G401.6 (cell line): ENCODE measurements at regions not wholly inside any gene's neighbourhood (a gene's known extent, or its start where the extent isn't known, plus 50 kb on each side); places are given as distances from the start of the nearest gene placed in this dataset.

Source experiments
- FAIRE-seq: peaks from 2 replicates; lab custom pipeline; 2012; peaks lifted over from hg19 to GRCh38; lab: Jason Lieb, UNC

DNA sequence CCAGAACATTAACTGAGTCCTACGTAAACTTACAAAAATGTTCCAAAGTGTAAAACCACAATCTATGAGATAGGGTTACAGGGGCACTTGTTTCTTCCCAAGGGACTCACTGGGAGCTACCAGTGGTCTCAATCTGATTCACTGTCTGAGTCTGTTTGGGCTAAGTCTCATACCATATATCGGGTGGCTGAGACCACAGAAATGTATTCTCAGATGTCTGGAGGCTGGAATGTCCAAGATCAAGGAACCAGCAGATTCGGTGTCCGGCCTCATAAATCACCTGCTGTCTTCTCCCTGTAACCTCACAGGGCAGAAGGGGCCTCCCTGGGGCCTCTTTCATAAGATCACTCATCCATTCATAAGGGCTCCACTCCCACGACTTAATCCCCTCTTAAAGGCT lies 616.3 kb upstream of the TMEM132C start:
- FAIRE-seq, result no peak

DNA sequence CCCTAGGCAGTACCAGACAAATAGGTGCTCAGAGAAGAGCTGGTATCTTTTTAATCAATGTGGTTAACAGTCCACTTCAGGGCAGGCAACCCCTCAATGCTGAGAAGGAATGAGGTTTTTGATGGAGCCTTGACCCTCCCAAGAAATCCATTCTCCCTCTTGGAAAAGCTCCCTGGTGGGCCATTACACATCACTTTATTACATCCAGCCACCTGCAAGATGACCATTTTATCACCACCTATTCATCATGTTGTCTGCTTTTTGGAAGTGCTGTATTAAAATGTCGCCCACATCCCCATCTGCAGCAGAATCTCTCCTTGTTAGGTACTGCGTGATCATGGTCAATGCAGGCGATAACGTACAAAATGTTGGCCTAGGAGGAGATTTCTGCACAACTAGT lies 614.7 kb upstream of the TMEM132C start:
- FAIRE-seq, result no peak

DNA sequence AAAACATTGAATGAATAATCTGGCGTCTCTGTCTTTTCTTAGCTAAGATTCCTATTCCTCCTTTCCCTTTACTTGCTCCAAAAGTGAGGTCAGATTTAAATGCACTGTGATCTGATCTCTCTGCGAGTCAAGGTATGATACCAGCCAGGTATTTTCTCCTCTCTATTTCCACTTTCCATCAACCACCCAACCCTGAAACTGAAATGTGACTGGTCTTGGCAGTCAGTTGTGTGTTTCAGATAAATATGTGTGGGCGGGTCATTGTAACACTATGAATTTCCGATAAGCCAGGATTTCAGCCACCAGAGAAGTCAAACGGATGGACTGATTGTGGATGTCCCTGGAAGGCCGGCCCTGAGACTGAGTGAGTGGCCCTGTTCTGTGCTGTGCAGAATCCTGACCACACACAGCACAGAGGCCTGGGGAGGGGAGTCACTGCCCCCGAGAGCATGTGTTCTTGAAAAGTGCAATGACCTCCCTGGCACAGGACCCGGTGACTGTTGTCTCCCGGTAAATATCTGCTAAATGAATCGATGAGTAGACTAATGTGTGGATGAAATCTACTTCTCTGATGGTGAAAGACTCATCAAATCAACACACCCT lies 612.5 kb upstream of the TMEM132C start:
- no peak for FAIRE-seq

DNA sequence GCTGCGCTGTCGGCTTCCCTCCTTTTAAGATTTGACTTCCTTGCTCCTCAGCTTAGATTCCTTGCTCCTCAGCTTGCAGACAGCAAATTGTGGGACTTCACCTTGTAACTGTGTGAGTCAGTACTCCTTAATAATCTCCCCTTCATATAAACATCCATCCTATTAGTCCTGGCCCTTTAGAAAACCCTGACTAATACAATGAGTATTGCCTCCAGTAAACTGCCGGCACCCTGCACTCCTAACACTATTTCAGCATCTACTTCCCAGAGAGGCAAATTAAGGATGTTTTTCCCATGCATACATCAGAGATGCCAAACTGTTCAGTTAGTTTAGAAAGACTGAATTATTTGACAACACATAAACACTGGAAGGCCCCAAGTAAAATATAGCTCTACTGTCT lies 611.3 kb upstream of the TMEM132C start:
- FAIRE-seq, result no peak

DNA sequence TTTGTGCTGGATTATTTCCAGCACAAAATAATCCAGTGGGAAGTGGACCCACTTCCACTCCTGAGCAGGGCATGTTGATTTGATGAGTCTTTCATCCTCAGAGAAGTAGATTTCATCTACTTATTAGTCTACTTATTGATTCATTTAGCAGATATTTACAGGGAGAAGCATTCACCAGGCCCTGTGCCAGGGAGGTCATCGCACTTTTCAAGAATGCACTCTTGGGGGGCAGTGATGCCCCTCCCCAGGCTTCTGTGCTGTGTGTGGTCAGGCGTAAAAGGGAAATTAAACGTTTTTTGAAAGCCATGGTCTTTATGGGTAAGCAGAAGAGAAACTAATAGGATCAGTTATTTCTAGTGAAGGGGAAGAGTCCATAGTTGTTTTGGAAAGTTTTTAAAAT lies 610.7 kb upstream of the TMEM132C start:
- FAIRE-seq, result no peak

DNA sequence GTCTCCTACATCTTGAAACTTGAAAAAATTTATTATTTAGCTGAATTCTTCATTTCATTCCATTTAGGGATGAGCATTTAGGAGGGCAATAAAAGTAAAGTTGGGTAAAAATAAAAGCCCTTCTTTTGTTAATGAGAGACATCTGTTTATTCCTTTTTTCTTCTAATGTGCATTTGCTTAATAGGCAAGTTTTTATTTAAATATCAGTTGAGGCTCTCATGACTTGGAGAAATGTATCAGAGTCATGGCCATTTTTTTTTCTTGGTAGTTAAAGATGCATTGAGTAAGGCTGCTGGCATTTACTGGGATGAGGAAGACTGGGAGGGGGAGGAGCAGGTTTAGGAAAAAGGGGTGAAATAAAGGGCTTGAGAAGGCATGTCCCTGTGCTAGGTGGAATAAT lies 609.9 kb upstream of the TMEM132C start:
- FAIRE-seq, result no peak

DNA sequence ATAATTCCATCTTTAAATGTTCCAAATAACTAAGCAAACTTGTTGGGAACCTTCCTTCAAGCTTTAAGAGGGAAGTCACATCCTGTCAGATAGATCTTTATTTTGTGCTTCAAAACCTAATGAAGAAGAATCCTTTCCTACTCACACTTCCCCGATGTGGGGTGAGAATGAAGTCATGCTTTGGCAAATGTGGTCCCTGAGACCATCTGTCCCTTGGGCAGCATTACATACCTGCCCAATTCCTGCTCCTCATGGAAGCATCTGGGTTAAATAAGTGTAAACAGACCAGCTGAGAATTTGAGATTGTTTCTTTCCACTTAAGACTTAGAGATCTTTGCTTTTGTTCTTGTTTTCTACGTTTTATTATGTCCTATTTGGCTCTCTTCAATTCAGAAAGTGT lies 606.0 kb upstream of the TMEM132C start:
- no peak for FAIRE-seq

DNA sequence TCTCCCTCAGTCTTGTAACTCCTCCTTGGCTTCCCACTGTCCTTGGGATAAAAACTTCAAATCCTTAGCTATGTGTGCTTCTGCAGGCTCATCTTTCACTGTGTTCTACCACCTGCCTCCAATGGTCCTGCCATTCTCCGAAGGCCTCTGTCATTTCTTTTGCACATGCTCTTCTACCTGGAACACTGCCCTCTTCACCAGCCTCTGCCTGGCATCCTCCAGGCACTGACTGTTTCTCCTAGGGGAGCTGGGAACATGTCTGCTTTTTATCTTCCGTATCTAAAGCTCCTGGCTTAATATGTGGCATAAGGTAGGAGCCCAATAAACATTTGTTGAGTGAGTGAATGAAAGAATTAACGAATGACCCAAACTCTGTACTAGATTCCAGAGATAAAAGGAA lies 603.3 kb upstream of the TMEM132C start:
- no peak for FAIRE-seq

DNA sequence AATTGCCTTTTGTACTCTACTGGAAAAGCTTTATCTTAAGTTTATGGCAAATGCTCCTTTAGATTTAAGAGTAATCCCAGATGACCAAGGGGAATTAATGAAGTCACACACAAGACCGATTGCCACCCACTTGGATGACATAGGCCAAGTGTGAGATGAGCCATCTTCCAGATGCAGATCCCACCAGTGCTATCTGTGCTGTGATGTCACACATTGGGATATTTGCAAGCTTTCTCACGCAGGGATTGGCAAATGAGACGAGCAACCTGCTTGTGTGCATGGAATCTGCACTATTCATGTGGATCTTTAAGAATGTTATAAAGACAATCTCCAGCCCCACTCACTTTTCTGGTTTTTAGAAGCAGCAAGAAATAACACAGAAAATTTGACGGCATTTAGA lies 602.1 kb upstream of the TMEM132C start:
- FAIRE-seq, result no peak

DNA sequence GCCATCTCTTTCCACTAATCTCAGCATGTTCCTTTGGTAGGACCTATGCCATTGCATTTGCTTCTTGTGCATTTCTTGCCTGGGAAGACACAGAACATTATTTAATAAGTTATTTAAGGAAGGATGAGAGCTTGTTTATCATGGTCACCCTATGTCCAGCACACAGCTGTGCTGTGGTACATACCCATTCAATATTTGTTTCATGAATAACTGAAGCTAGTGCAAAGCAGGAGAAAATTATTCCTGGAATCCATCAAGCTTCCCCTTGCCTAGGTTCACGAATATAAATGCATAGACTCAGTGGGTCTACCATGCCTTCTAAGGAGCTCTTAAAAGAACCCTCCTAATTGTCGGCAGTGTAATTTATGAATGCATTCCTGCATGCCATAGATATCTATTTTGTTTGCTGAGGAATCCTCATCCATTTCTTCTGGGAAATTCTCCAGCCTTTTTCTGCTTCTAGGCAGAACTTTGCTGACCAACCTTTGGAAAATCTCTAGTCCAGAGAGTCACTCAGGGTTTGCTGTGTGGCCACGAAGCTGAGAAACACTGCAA lies 599.8 kb upstream of the TMEM132C start:
- no peak for FAIRE-seq

DNA sequence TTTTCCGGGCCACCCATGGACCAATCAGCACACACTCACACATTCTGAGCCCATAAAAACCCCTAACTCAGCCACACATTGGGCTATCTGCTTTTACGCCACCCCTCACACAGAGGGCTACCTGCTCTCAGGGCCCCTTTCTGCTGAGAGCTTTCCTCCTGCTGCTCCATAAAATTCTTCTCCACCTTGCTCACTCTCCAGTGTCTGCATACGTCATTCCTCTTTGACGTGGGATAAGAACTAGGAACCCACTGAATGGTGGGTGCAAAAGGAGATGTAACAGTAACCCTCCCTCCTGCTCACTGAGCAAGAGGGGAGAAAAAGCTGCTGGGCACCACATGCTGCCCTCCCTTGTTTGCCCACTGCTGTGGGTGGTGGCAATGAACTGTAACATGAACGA lies 596.7 kb upstream of the TMEM132C start:
- no peak for FAIRE-seq

DNA sequence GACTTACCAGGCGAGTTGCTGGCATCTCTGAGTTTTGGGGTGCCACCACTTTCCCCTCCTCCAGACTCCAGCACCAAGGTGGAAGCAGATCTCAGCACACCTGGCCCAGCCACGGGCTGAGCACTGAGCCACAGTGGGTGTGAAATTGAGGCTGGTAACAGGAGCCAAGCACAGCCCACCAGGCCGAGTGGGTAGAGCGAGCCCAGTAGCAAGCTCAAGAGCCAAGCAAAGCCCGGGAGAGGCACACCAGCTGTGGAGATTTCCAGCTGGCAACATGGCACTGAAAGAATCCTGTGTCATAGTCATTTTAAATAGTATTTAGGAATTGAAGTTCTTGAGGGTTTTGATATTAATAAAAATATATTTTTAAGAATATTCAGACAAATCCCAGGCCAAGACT lies 596.2 kb upstream of the TMEM132C start:
- FAIRE-seq, result no peak

DNA sequence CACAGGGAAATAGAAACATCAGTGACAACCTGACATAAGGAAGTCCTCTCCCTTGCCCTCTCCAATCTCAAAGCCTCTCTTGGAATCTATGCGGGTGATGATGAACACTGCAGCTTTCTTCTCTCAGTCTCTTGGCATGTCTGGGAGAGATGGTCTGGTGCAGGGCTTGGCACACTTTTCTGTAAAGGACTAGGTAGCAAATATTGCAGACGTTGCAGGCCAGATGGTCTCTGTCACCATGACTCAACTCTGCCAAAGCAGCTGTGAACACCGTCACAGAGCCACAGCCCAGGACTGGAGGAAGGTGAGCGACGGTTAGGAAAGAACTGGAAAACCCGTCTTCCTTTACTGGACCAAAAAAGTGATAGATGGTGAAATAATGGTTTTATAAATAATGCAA lies 591.0 kb upstream of the TMEM132C start:
- no peak for FAIRE-seq

DNA sequence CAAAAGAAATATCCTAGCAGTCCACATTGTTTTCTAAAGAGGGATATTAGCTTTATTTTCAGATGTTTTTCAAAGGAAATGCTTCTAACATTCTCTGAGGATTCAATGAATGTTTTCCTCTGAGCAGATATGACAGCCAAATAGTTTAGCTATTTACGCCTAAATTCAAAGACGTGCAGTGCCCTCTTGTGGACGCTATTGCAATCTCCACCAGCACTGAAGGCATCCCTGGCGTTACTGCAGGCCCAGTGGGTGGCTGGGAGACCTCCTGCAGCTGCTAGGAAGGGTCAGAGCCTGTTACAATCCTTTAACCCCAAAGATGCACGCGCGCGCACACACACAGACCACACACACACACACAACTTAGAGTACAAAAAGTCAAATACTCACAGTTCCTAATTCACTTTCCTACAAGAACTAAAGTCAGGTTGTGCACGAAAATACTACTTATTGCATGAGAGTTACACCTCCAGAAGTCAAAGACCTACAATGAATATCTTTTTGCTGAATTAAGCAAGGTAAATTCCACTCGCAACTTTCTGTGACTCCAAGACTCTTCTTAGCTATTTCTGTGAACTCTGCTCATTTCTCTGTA lies 589.3 kb upstream of the TMEM132C start:
- no peak for FAIRE-seq

DNA sequence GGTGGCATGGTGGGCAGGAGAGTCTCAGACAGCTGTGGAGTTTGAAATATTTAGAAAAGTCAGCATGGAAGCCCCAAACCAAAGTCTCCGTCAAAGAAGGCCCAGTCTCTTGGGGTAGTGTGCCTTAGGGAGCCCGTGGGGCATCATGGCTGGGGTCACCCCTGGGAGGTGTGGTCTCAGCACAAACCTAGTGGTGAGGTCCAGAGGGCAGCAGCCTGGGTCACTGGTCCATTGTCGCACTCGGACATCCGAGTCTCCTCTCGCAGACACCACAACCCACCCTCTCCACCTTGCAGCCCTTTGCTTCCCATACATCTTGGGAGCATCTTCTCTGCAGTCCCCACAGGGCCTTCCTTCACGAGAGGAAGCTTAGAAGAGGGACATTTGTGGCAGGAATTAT lies 588.0 kb upstream of the TMEM132C start:
- no peak for FAIRE-seq

DNA sequence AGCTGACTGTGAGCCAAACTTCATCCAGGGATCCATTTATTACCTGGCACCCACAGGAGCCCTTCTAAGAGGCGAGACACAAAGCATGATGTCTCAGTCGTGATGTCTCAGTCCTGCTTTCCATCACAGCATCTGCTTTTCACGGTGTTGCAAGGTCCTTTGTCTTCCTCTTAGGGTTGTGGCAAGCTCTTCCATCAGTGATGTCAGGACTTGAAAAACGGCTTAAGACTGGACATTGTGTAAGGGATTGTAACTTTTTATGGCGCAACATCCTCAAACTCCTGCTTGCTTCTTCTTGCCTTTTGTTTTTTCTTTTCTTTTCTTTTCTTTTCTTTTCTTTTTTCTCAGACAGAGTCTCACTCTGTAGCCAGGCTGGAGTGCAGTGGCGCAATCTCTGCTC lies 586.5 kb upstream of the TMEM132C start:
- FAIRE-seq, result no peak

DNA sequence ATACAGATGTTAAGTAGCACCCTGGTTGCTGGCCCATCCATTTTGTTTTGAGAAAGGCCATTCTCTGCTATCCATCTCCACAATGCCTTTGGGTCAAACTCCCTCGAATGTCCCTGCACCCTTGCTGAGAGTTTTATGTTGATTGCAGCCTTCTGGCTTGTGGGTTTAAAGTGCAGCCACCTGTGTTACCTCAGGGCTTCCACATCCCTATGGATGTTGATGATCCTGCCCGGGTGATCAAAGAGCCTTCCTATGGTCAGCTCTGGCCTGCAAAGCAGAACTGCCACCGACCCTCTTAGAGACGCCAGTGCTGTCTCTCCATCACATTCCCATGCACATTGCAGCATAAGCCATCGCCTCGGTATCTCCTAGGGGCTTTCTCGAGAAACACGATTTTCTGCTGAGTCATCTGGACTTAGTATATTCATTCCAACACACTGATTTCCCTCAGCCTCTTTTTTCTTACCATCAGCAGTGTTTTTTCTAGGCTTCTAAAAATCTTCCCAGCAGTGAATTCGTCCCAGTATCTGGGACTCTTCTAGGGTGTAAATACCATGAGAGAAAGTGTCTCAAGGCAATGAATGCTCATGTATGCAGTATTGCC lies 585.7 kb upstream of the TMEM132C start:
- FAIRE-seq, result no peak

DNA sequence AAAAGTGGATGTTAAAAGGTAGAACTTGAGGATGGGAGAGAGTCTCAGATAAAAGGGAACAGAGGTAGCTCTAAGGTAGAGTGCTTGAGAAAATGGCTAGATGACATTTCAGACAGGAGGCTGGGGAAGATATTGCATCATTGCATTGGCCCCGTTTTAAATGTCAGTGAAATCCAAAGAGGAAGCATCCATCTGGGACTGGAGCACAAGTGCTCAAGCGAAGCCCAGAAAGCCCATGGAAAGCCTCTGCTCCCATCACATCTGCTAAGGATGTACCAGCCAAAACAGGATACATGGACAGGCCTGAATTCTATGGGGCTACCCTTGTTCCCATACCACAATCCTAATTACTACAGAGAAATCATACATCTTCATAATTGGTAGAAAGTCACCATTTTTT lies 581.5 kb upstream of the TMEM132C start:
- FAIRE-seq, result no peak

DNA sequence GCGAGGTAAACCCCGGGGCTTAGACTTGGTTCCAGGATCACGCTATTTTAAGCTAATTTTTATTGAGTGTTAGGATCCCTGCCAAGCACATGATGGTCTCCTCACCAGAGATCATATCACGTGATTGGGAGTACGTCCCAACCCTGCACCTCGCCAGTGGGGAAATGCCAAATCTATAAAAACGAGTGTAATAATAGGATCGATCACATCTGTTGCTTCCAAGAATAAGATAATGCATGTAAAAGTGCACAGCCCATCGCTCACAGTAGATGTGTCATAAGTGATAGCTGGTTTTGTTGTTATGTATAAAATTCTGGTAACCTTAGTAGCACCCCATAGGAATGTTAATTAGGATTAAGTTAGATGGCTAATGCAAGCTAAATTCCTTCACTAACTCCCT lies 581.0 kb upstream of the TMEM132C start:
- no peak for FAIRE-seq

DNA sequence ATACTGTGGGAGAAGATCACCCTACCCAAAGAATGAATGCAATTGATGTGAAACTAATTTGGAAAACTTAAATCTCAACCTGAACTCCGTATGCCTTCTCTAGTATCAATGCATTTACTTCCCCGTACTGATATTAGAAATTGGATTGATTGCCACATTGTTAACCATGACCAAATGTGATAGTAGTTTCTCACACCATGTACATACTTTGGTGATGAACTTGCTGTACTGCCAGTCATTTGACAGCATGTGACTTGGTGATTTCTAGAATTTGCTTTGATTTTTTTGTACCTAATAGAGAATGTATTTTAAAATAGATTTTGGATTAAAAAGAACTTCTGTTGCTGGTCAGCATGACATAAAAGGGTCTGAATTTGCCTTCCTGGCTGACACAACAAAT lies 579.8 kb upstream of the TMEM132C start:
- no peak for FAIRE-seq

DNA sequence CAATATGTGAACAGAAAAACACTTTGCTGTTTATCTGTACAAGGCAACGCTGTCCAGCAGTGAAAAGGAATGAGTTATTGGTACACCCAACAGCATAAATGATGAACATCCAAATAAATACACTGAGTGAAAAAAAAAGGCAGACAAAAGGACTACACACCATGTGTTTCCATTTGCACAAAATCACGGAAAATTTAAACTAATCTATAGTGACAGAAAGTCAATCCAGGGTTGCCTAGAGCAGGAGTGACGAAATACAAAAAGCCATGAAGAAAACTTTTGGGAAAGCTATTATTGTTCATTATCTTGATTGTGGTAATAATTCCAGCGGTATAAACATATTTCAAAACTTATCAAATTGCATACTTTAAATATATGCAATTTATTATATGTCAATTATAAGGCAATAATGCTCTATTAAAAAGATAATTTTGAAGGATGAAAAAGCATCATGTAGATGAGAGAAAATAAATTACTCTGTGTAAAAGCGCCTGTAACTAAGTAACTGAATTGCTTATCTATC lies 578.0 kb upstream of the TMEM132C start:
- no peak for FAIRE-seq

DNA sequence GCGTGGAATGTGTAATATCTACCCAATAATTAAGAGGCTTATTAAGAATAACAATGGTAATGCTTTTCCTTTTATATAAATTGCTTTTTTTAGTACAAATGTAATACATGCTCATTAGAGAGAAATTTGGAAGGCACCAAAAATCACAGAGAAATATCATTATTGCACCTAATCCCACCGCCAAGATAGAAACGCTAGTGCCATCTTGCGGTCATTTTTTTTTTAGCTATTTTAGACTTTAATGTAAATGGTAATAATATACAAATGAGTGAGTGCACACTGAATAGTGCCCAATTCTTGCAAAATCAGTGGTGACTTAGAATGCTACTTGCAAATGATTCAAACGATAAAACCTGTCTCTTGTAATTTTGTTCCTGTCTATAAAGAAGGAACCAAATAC lies 576.8 kb upstream of the TMEM132C start:
- FAIRE-seq, result no peak

DNA sequence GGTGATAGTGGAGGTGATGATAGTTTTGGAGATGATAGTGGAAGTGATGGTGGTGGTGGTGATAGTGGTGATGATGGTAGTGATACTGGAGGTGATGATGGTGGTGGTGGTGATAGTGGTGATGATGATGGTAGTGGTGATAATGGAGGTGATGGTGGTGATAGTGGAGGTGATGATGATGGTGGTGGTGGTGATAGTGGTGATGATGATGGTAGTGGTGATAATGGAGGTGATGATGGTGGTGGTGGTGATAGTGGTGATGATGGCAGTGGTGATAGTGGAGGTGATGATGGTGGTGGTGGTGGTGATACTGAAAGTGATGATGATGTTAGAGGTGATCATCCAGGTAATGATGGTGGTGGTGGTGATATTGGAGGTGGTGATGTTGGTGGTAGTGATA lies 570.0 kb upstream of the TMEM132C start:
- FAIRE-seq, result no peak

DNA sequence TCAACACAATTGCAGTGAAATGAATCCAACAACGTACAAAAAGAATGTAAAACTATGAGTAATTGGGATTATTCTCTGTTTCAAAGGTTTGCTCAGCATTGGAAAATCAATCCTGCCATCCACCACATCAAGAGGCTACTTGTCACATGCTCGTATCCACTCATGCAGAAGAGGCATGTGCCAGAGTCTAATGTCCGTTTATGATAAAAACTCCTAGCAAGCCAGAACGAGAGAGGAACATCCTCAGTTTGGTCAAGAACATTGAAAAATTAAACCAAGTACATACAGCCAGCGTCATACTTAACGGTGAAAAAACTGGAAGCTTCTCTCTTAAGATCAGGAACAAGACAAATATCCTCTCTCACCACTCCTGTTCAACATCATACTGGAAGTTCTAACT lies 563.9 kb upstream of the TMEM132C start:
- no peak for FAIRE-seq
